ENCODE measurements at regions not wholly inside any gene's neighbourhood (a gene's known extent, or its start where the extent isn't known, plus 50 kb on each side); places are given as distances from the start of the nearest gene placed in this dataset.
"Not testable (repeated sequence)": the region's sequence is repeated elsewhere in the genome, so short reads cannot be mapped to it uniquely, and the experiment has no call there.

DNA sequence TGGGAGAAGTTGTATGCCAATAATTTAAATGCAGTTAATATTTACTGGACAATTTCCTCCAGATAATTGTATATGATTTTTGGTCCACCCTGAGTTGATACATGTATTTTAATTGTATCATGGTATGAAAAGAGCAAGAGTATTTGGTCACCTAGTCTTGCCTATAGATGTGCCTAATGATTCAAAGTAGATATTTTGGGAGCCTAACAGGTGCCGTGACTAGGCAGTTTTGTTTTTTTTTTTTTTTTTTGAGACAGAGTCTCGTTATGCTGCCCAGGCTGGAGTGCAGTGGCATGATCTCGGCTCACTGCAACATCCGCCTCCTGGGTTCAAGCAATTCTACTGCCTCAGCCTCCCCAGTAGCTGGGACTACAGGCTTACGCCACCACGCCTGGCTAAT is 59.3 kb upstream of the ATRNL1 start:
- H3K36me3 Mint-ChIP-seq (ENCODE audit: insufficient read depth in 1 of 3, low read depth in 3 of 3): peaks cover 0 to 5% (median 4%) of the 10 kb centered on the region in 3 experiments; a peak in 3 of 7 replicates
- TF ChIP-seq, protein P1, sequence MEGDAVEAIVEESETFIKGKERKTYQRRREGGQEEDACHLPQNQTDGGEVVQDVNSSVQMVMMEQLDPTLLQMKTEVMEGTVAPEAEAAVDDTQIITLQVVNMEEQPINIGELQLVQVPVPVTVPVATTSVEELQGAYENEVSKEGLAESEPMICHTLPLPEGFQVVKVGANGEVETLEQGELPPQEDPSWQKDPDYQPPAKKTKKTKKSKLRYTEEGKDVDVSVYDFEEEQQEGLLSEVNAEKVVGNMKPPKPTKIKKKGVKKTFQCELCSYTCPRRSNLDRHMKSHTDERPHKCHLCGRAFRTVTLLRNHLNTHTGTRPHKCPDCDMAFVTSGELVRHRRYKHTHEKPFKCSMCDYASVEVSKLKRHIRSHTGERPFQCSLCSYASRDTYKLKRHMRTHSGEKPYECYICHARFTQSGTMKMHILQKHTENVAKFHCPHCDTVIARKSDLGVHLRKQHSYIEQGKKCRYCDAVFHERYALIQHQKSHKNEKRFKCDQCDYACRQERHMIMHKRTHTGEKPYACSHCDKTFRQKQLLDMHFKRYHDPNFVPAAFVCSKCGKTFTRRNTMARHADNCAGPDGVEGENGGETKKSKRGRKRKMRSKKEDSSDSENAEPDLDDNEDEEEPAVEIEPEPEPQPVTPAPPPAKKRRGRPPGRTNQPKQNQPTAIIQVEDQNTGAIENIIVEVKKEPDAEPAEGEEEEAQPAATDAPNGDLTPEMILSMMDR (conservative IDR thresholded peaks at IDR 0.05): no peak
- H2BK120ac ChIP-seq (ENCODE audit: low read depth, low read length, poor library complexity, severe bottlenecking): no peak overlapping the region
- H2AFZ ChIP-seq (ENCODE audit: low read length): no peak overlapping the region
- H3K23me2 ChIP-seq (ENCODE audit: insufficient read length, low read depth, low read length, poor library complexity, severe bottlenecking): no peaks in the 10 kb centered on the region
- H3K4ac ChIP-seq (ENCODE audit: low read depth, low read length): no peak overlapping the region
- peaks cover 3 to 4% of the 10 kb centered on the region in 2 experiments; a peak in 2 of 4 replicates for H3K4me1 Mint-ChIP-seq
- no peak overlapping the region for H3K4me2 ChIP-seq (ENCODE audit: insufficient read depth, insufficient read length, low read length)
- H3K9me3 ChIP-seq (ENCODE audit: control insufficient read depth, low read depth, low read length): no peaks in the 10 kb centered on the region
- H3K9ac ChIP-seq (ENCODE audit: extremely low read depth, insufficient read length, low read length): no peak overlapping the region
- H3K23ac ChIP-seq (ENCODE audit: insufficient read length, low read depth, low read length): no peak overlapping the region
- DNase-seq: no peak
- no peak overlapping the region for H3K56ac ChIP-seq (ENCODE audit: insufficient read length, low read depth, low read length)
- H3K4me3 Mint-ChIP-seq: no peak overlapping the region
- no peak overlapping the region for H3K14ac ChIP-seq (ENCODE audit: insufficient read depth, low read length)
- no peak overlapping the region for H4K5ac ChIP-seq (ENCODE audit: insufficient read length, low read depth, low read length)
- H3K9me3 Mint-ChIP-seq: peaks cover 3% of the 10 kb centered on the region in 2 experiments; a peak in 3 of 5 replicates
- no peaks in the 10 kb centered on the region for H3K4me1 ChIP-seq (ENCODE audit: insufficient read depth, low read length)
- H2BK20ac ChIP-seq (ENCODE audit: low read depth, low read length, poor library complexity, severe bottlenecking): no peak overlapping the region
- H3K27ac Mint-ChIP-seq: no peak overlapping the region
- no peak overlapping the region for H3K18ac ChIP-seq (ENCODE audit: insufficient read length, low read depth, low read length)
- H2AK5ac ChIP-seq (ENCODE audit: insufficient read length, low read length): no peak overlapping the region
- no peak overlapping the region for H4K91ac ChIP-seq (ENCODE audit: insufficient read length, low read depth, low read length)
- no peak overlapping the region for H3K27ac ChIP-seq (ENCODE audit: insufficient read length, low read depth, low read length)
- no peaks in the 10 kb centered on the region for H4K20me1 ChIP-seq (ENCODE audit: control insufficient read depth, insufficient read depth, insufficient read length)
- no peak overlapping the region for H2BK5ac ChIP-seq (ENCODE audit: insufficient read length, low read length)
- no peak overlapping the region for H2BK12ac ChIP-seq (ENCODE audit: insufficient read length, low read depth, low read length)
- no CpG with 5 or more reads among the region's 6 CpGs for WGBS (ENCODE audit: extremely low coverage, insufficient read length, low lambda C conversion rate)
- H3K27me3 Mint-ChIP-seq (ENCODE audit: low read depth): no peaks in the 10 kb centered on the region; the same call in 1 of the 2 replicates
- no peak overlapping the region for H3T11ph ChIP-seq (ENCODE audit: low read length)
- H4K8ac ChIP-seq (replicated peaks; ENCODE audit: insufficient read length, low read depth, low read length): no peak overlapping the region
- H2BK15ac ChIP-seq (ENCODE audit: low read depth, low read length): no peak overlapping the region
- no peaks in the 10 kb centered on the region for H3K27me3 ChIP-seq (ENCODE audit: insufficient read depth, low read length)
- H3K79me2 ChIP-seq (ENCODE audit: insufficient read depth, low read length): no peaks in the 10 kb centered on the region
- no peaks in the 10 kb centered on the region for H3K79me1 ChIP-seq (ENCODE audit: insufficient read depth, low read depth, low read length, poor library complexity, severe bottlenecking)

DNA sequence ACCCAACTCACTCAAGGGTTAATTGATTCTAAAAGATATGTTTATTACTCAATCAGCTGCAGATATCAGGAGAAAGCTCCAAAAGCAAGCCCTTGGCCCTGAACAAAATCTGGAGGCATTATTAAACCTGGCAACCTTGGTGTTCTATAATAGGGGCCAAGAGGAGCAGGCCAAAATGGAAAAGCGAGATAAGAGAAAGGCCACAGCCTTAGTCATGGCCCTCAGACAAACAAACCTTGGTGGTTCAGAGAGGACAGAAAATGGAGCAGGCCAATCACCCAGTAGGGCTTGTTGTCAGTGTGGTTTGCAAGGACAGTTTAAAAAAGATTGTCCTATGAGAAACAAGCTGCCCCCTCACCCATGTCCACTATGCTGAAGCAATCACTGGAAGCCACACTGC is 53.4 kb upstream of the ATRNL1 start:
- H3K4me1 Mint-ChIP-seq: not testable (repeated sequence)

More for the DNA sequence above, 53.4 kb upstream of the ATRNL1 start:
- no CpG with 5 or more reads among the region's 1 CpG for WGBS (ENCODE audit: extremely low coverage, insufficient read length, low lambda C conversion rate)
- H3K9me3 ChIP-seq (ENCODE audit: control insufficient read depth, low read depth, low read length); H2BK120ac ChIP-seq (ENCODE audit: low read depth, low read length, poor library complexity, severe bottlenecking); H2BK20ac ChIP-seq (ENCODE audit: low read depth, low read length, poor library complexity, severe bottlenecking); H3K79me1 ChIP-seq (ENCODE audit: insufficient read depth, low read depth, low read length, poor library complexity, severe bottlenecking); H3K23ac ChIP-seq (ENCODE audit: insufficient read length, low read depth, low read length); H3K9me3 Mint-ChIP-seq; H3K14ac ChIP-seq (ENCODE audit: insufficient read depth, low read length); H3K9ac ChIP-seq (ENCODE audit: extremely low read depth, insufficient read length, low read length); H4K8ac ChIP-seq (replicated peaks; ENCODE audit: insufficient read length, low read depth, low read length); H4K20me1 ChIP-seq (ENCODE audit: control insufficient read depth, insufficient read depth, insufficient read length); H3K4me2 ChIP-seq (ENCODE audit: insufficient read depth, insufficient read length, low read length); H2BK5ac ChIP-seq (ENCODE audit: insufficient read length, low read length); H3K27ac ChIP-seq (ENCODE audit: insufficient read length, low read depth, low read length); H2AK5ac ChIP-seq (ENCODE audit: insufficient read length, low read length); H3K18ac ChIP-seq (ENCODE audit: insufficient read length, low read depth, low read length); H3K27ac Mint-ChIP-seq; H3K56ac ChIP-seq (ENCODE audit: insufficient read length, low read depth, low read length); H3T11ph ChIP-seq (ENCODE audit: low read length); H3K27me3 Mint-ChIP-seq (ENCODE audit: low read depth); H3K27me3 ChIP-seq (ENCODE audit: insufficient read depth, low read length); DNase-seq; H4K91ac ChIP-seq (ENCODE audit: insufficient read length, low read depth, low read length); H2BK15ac ChIP-seq (ENCODE audit: low read depth, low read length); H3K4ac ChIP-seq (ENCODE audit: low read depth, low read length); H4K5ac ChIP-seq (ENCODE audit: insufficient read length, low read depth, low read length); H3K23me2 ChIP-seq (ENCODE audit: insufficient read length, low read depth, low read length, poor library complexity, severe bottlenecking); H2AFZ ChIP-seq (ENCODE audit: low read length); H3K36me3 Mint-ChIP-seq (ENCODE audit: insufficient read depth in 1 of 3, low read depth in 3 of 3); H2BK12ac ChIP-seq (ENCODE audit: insufficient read length, low read depth, low read length); H3K79me2 ChIP-seq (ENCODE audit: insufficient read depth, low read length); H3K4me3 Mint-ChIP-seq; H3K4me1 ChIP-seq (ENCODE audit: insufficient read depth, low read length): not testable (repeated sequence)
